Heart left ventricle (tissue), 16 donors: ENCODE measurements at regions not wholly inside any gene's neighbourhood (a gene's known extent, or its start where the extent isn't known, plus 50 kb on each side); places are given as distances from the start of the nearest gene placed in this dataset.

Source experiments
- ATAC-seq, 4 donors: fragments of 200-7000 bp; cut with Tn5 transposase; one replicate each; pipeline ENCODE4 v1.9.1; 2020 to 2022; ENCODE audit warnings: moderate library complexity in 4 of 4, mild to moderate bottlenecking in 3 of 4, moderate number of reproducible peaks in 1 of 4
- DNase-seq, 5 donors: peaks; one replicate each; pipeline ENCODE4 v3.0.0-alpha.2; 2020
- H3K27ac ChIP-seq, 12 donors: fragments of 200-600 bp; sonication (generic) in 4 of 12; one replicate each; pipeline versions ENCODE4 v1.5.0 to v1.8.0; 2016 to 2022; ENCODE audit warnings: mild to moderate bottlenecking in 2 of 12
- H3K27me3 ChIP-seq, 9 donors: fragments of 200-600 bp; sonication (generic) in 2 of 9; one replicate each; pipeline versions ENCODE4 v1.5.1 to v1.8.0; 2016 to 2022; ENCODE audit warnings: mild to moderate bottlenecking in 3 of 9
- H3K36me3 ChIP-seq, 9 donors: fragments of 200-600 bp; sonication (generic) in 2 of 9; one replicate each; pipeline versions ENCODE4 v1.5.0 to v1.8.0; 2018 to 2022; ENCODE audit warnings: mild to moderate bottlenecking in 2 of 9
- H3K4me1 ChIP-seq, 12 donors: fragments of 200-600 bp; sonication (generic) in 4 of 12; one replicate each; pipeline versions ENCODE4 v1.5.0 to v1.8.0; 2016 to 2022; ENCODE audit warnings: mild to moderate bottlenecking in 3 of 12
- H3K4me3 ChIP-seq, 12 donors: fragments of 200-600 bp; sonication (generic) in 4 of 12; one replicate each; pipeline versions ENCODE4 v1.5.0 to v1.8.0; 2017 to 2022; ENCODE audit warnings: mild to moderate bottlenecking in 9 of 12, moderate library complexity in 4 of 12
- H3K9me3 ChIP-seq, 12 donors: fragments of 200-600 bp; sonication (generic) in 4 of 12; one replicate each; pipeline versions ENCODE4 v1.5.0 to v1.8.0; 2016 to 2022; ENCODE audit warnings: mild to moderate bottlenecking in 1 of 12
- CTCF ChIP-seq, 12 donors: fragments of 200-600 bp; sonication (generic) in 4 of 12; IDR thresholded peaks; one replicate each; pipeline versions ENCODE4 v1.5.0 to v1.8.0; 2018 to 2022; ENCODE audit warnings: antibody characterized with exemption in 12 of 12, mild to moderate bottlenecking in 5 of 12
- POLR2A ChIP-seq, 2 donors: fragments of 450-650 bp; IDR thresholded peaks; one replicate each; pipeline ENCODE4 v1.6.1; 2017; ENCODE audit warnings: antibody characterized with exemption in 2 of 2, mild to moderate bottlenecking in 2 of 2, moderate library complexity in 2 of 2
- WGBS, 4 donors: extraction: QIAGEN DNeasy Blood & Tissue Kit in 2 of 4; methylation state at CpG; one replicate each; pipeline versions ENCODE4 v1.1.5 to v1.1.7; 2013 to 2018; 5-methylcytosine and 5-hydroxymethylcytosine counted together
- intact Hi-C, 10 donors: fragments of 100-400 bp; cut with DNase I; formaldehyde crosslinking; loops; one replicate each; pipeline versions ENCODE4 v1.11.1 to v1.14.2; 2022
- donor health status: ischemic (EF 13 %, LVEDD 7.1; RV severe dilation, severe dysfunction).
- donor health status: healthy with polysubstance abuse.
- donor health status: DM: no; HTN: yes; CAD: no.
- donor health status: DM: no; HTN: no; CAD: no.
- donor health status: ischemic (EF 25% LVEDD 6.9; RV normal size, moderate dysfunction).
- donor health status: ischemic (EF 25% LVEDD 5.7; RV mildly dilated, moderate dysfunction).
- donor health status: healthy.
- donor health status: DM: yes; HTN: yes; CAD: no.
- donor health status: ischemic (EF 35%, LVEDD 5.7; RV mildly dilated, moderate dysfunction).
- donor health status: nonischemic (EF 11% LVEDD 7.7; RV severe dilation, severe dysfunction).
- donor health status: DM: yes; HTN: yes; CAD: no.
- donor health status: PGD.
- donor health status: ischemic (EF 29% LVEDD 5.4; RV normal size, mild dysfunction).
- donor health status: nonischemic (EF 23%, LVEDD 6.1; RV moderate dilation, normal function).

GRCh38 chr13:76690611-76691010, 195.6 kb downstream of the KCTD12 start:
- Histone ChIP-seq H3K4me1 (peaks cover 0 to 13% (median 0%) of the 10 kb centered on the region in 12 donors), H3K27me3 (no peaks in the 10 kb centered on the region), H3K27ac (no peak overlapping the region), H3K4me3 (no peak overlapping the region), H3K36me3 (no peaks in the 10 kb centered on the region), H3K9me3 (peaks cover 0 to 4% (median 0%) of the 10 kb centered on the region in 12 donors)
- 52 to 80% (median 68%) methylated on average over 2 of the region's 2 CpGs for WGBS, 4 donors
- intact Hi-C loops: no loop called here
- TF ChIP-seq POLR2A (IDR thresholded peaks at IDR 0.05) (no peak), CTCF (IDR thresholded peaks at IDR 0.05) (no peak)
- no peak for ATAC-seq
- DNase-seq: no peak

GRCh38 chr13:76687467-76687866, 198.7 kb downstream of the KCTD12 start:
- H3K9me3 ChIP-seq: peaks cover 0 to 4% (median 0%) of the 10 kb centered on the region in 12 donors
- TF ChIP-seq CTCF (IDR thresholded peaks at IDR 0.05): no peak
- no peak overlapping the region for H3K27ac ChIP-seq
- no peaks in the 10 kb centered on the region for H3K27me3 ChIP-seq
- ATAC-seq (no peak), DNase-seq (no peak)
- intact Hi-C loops: no loop called here
- no peak overlapping the region for H3K4me3 ChIP-seq
- no peaks in the 10 kb centered on the region for H3K36me3 ChIP-seq
- 66 to 75% (median 72%) methylated on average over 4 of the region's 4 CpGs for WGBS, 4 donors
- peaks cover 0 to 22% (median 5%) of the 10 kb centered on the region in 12 donors for H3K4me1 ChIP-seq

GRCh38 chr13:76685938-76686337, 200.3 kb downstream of the KCTD12 start:
- intact Hi-C loops: loop anchor here in 1 of 10 donors (2.0 kb wide), 1 partner anchor 67 kb away; no protein-coding TSS in a partner anchor

GRCh38 chr13:76684336-76684735, 201.9 kb downstream of the KCTD12 start:
- Histone ChIP-seq H3K9me3 (peaks cover 0 to 2% (median 0%) of the 10 kb centered on the region in 12 donors), H3K27me3 (no peaks in the 10 kb centered on the region), H3K27ac (peak overlapping the region in 1 of 12 donors; percentile 13), H3K36me3 (no peaks in the 10 kb centered on the region), H3K4me3 (no peak overlapping the region), H3K4me1 (peaks cover 0 to 22% (median 5%) of the 10 kb centered on the region in 12 donors)
- intact Hi-C loops: loop anchor here in 1 of 10 donors (2.0 kb wide), 1 partner anchor 68 kb away; no protein-coding TSS in a partner anchor
- whole genome bisulfite sequencing, 4 donors: 23 to 36% (median 30%) methylated on average over 1 of the region's 1 CpG
- TF ChIP-seq CTCF (IDR thresholded peaks at IDR 0.05): no peak
- TF ChIP-seq POLR2A (IDR thresholded peaks at IDR 0.05): no peak
- DNase-seq (no peak), ATAC-seq (no peak)

More at GRCh38 chr13:76685938-76686337, 200.3 kb downstream of the KCTD12 start:
- peaks cover 0 to 22% (median 5%) of the 10 kb centered on the region in 12 donors for H3K4me1 ChIP-seq
- no peaks in the 10 kb centered on the region for H3K27me3 ChIP-seq
- DNase-seq: no peak
- H3K36me3 ChIP-seq: no peaks in the 10 kb centered on the region
- no peak overlapping the region for H3K27ac ChIP-seq
- ATAC-seq: no peak
- no peak overlapping the region for H3K4me3 ChIP-seq
- peaks cover 0 to 4% (median 0%) of the 10 kb centered on the region in 12 donors for H3K9me3 ChIP-seq
- 93 to 99% (median 97%) methylated on average over 5 of the region's 5 CpGs for WGBS, 4 donors
- TF ChIP-seq CTCF (IDR thresholded peaks at IDR 0.05) (no peak), POLR2A (IDR thresholded peaks at IDR 0.05) (no peak)
